ENCODE measurements at regions not wholly inside any gene's neighbourhood (a gene's known extent, or its start where the extent isn't known, plus 50 kb on each side); places are given as distances from the start of the nearest gene placed in this dataset.
A peak's percentile ranks its signal among the peaks of the same experiment; 100 is the strongest.

DNA sequence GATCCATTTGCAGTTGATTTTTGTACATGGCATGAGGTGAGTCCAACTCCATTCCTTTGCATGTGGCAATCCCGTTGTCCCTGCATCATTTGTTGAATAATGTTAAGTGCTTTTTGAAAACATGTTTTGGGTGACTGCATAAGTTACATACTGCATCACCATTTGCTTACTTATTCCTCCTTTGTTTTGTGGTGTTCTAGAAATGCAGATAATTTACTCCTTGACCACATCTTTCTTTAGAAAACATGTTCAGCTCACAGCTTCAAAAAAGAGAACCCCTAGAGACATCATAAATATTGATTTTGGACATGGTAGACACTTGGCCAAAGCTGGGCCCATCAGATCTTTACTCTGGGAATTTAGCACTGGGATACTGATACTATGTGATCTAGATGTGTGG lies 135.3 kb upstream of the DAZL start:
- H3K4me1 ChIP-seq (ENCODE audit: low read length): no peaks in the 10 kb centered on the region
- H3K36me3 ChIP-seq (ENCODE audit: insufficient read depth, low read length): no peaks in the 10 kb centered on the region
- DNase-seq: no peak
- no peaks in the 10 kb centered on the region for H3K79me2 ChIP-seq (ENCODE audit: low read length)
- H4K20me1 ChIP-seq (ENCODE audit: insufficient read depth, low read depth, low read length): no peaks in the 10 kb centered on the region
- peaks cover 2% of the 10 kb centered on the region; the same call in 1 of the 2 replicates for H3K27me3 ChIP-seq (ENCODE audit: low read length)
- no peaks in the 10 kb centered on the region for H3K9me3 ChIP-seq (ENCODE audit: low read length)
- H3K9ac ChIP-seq (ENCODE audit: low read length): no peak overlapping the region
- no peak overlapping the region for H3K4me3 ChIP-seq (ENCODE audit: low read length)
- H3K9me2 ChIP-seq (replicated peaks; ENCODE audit: insufficient read depth, low read length): no peaks in the 10 kb centered on the region
- H3K4me2 ChIP-seq (ENCODE audit: low read depth, low read length, poor library complexity, severe bottlenecking): no peak overlapping the region
- no peak overlapping the region for H3K27ac ChIP-seq (ENCODE audit: low read length)
- H2AFZ ChIP-seq (ENCODE audit: low read length): no peak overlapping the region

DNA sequence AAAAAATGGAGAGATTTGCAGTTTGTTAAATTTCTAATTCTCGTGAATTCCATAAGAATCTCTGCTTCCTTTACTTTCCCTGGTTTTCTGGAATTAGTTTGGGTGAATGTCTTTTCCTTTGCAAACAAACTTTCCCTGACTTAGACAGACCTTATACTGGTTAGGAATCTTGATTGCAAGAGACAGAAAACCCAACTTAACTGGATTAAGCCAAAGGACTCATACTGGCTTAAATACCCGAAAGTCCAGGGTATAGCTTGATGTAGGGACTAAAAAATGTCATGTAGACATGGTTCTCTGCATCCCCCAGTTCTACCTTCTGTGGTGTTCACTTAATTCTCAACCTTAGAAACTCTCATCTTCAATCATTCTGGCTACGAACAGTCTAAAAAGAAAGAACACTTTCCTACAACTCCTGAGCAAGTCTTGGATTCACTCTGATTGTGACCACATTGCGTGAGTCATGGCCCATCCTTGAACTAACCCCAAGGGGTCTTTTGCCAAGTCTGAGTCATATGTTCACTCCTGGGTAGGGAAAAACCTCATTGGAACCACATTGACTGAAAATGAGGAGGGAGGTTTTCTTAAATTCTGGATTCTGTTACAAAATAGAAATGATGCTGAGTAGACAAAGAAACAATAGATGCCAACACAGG lies 136.0 kb upstream of the DAZL start:
- Histone ChIP-seq H3K4me2 (ENCODE audit: low read depth, low read length, poor library complexity, severe bottlenecking) (no peak overlapping the region), H3K36me3 (ENCODE audit: insufficient read depth, low read length) (no peaks in the 10 kb centered on the region), H3K4me3 (ENCODE audit: low read length) (no peak overlapping the region), H2AFZ (ENCODE audit: low read length) (no peak overlapping the region), H3K79me2 (ENCODE audit: low read length) (no peaks in the 10 kb centered on the region), H3K9me2 (replicated peaks; ENCODE audit: insufficient read depth, low read length) (no peaks in the 10 kb centered on the region), H3K9ac (ENCODE audit: low read length) (no peak overlapping the region), H3K4me1 (ENCODE audit: low read length) (no peaks in the 10 kb centered on the region), H3K27ac (ENCODE audit: low read length) (no peak overlapping the region), H3K27me3 (ENCODE audit: low read length) (peaks cover 2% of the 10 kb centered on the region; the same call in 1 of the 2 replicates), H3K9me3 (ENCODE audit: low read length) (no peaks in the 10 kb centered on the region), H4K20me1 (ENCODE audit: insufficient read depth, low read depth, low read length) (no peaks in the 10 kb centered on the region)
- DNase-seq: no peak

DNA sequence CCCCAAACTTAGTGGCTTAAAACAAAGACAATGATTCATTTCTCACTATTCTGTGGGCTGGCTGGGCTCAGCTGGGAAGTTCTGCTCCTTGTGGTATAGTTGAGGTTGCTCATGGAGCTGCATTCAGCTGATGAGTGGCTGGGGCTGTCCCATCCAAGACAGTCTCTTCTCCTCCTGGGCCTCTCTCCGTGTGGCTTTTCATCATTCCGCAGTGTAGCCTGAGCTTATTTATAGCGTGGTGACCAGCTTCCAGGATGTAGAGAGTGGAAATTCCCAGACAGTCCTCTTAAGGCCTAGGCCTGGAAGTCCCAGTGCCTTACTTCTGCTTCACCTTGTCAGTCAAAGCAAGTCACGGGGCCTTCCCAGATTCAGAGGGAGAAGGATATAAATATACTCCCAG lies 136.7 kb upstream of the DAZL start:
- no peak overlapping the region for H3K4me2 ChIP-seq (ENCODE audit: low read depth, low read length, poor library complexity, severe bottlenecking)
- no peak overlapping the region for H3K4me3 ChIP-seq (ENCODE audit: low read length)
- no peaks in the 10 kb centered on the region for H3K9me3 ChIP-seq (ENCODE audit: low read length)
- no peaks in the 10 kb centered on the region for H3K79me2 ChIP-seq (ENCODE audit: low read length)
- H3K36me3 ChIP-seq (ENCODE audit: insufficient read depth, low read length): no peaks in the 10 kb centered on the region
- no peak overlapping the region for H2AFZ ChIP-seq (ENCODE audit: low read length)
- H3K9me2 ChIP-seq (replicated peaks; ENCODE audit: insufficient read depth, low read length): no peaks in the 10 kb centered on the region
- H4K20me1 ChIP-seq (ENCODE audit: insufficient read depth, low read depth, low read length): no peaks in the 10 kb centered on the region
- peaks cover 2% of the 10 kb centered on the region; the same call in 1 of the 2 replicates for H3K27me3 ChIP-seq (ENCODE audit: low read length)
- no peaks in the 10 kb centered on the region for H3K4me1 ChIP-seq (ENCODE audit: low read length)
- H3K9ac ChIP-seq (ENCODE audit: low read length): no peak overlapping the region
- no peak for DNase-seq
- no peak overlapping the region for H3K27ac ChIP-seq (ENCODE audit: low read length)

DNA sequence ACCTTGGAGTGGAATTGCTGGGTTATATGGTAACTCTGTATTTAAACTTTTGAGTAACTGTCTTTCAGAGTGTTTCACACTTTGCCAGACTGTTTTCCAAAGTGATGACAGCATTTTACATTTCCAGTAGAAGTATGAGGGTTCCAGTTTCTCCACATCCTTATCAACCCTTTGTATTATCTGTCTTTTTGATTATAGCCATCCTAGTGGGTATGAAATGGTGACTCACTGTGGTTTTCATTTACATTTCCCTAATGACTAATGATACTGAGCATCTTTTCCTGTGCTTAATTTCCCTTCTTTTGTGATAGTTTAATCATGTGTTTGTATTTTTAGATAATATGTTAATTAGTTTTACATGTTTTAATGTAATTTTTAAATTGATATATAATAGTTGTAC lies 138.1 kb upstream of the DAZL start:
- H3K27ac ChIP-seq (ENCODE audit: low read length): no peak overlapping the region
- H3K4me1 ChIP-seq (ENCODE audit: low read length): no peaks in the 10 kb centered on the region
- no peak overlapping the region for H3K4me2 ChIP-seq (ENCODE audit: low read depth, low read length, poor library complexity, severe bottlenecking)
- no peak overlapping the region for H3K9ac ChIP-seq (ENCODE audit: low read length)
- no peak for DNase-seq
- H4K20me1 ChIP-seq (ENCODE audit: insufficient read depth, low read depth, low read length): no peaks in the 10 kb centered on the region
- H2AFZ ChIP-seq (ENCODE audit: low read length): no peak overlapping the region
- H3K79me2 ChIP-seq (ENCODE audit: low read length): no peaks in the 10 kb centered on the region
- no peaks in the 10 kb centered on the region for H3K9me3 ChIP-seq (ENCODE audit: low read length)
- H3K4me3 ChIP-seq (ENCODE audit: low read length): no peak overlapping the region
- H3K27me3 ChIP-seq (ENCODE audit: low read length): peaks cover 2% of the 10 kb centered on the region; the same call in 1 of the 2 replicates
- H3K36me3 ChIP-seq (ENCODE audit: insufficient read depth, low read length): no peaks in the 10 kb centered on the region
- no peaks in the 10 kb centered on the region for H3K9me2 ChIP-seq (replicated peaks; ENCODE audit: insufficient read depth, low read length)

DNA sequence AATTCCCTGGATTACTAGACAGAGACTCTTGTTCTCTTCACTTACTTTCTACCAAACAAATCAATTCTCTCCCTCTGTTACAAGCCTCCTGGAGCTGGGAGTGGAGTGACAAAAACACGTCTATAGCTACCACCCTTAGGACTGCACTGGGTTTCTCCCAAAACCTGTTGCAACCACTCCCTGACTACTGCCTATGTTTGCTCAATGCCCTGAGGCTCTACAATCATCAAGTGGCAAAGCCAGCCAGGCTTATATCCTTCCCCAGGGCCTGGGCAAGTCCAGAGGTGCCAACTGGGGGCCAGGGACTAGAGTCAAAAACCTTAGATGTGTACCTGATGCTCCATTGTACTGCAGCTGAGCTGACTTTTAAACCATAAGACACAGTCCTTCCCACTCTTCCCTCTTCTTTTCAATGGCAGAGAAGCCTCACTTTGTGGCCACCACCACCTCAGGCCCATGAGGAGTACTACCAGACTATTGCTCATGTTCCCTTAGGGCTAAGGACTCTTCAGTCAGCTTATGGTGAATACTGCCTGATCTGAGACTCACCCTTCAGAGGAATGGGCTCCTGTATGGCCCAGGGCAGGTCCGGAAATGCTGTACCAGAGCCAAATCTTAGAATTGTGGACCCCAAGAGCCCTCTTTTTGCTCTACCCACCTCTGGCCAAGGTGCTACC lies 125.4 kb upstream of the PLCL2 start:
- Histone ChIP-seq H3K4me3 (ENCODE audit: low read length) (no peak overlapping the region), H3K9ac (ENCODE audit: low read length) (no peak overlapping the region), H3K27ac (ENCODE audit: low read length) (no peak overlapping the region), H3K4me1 (ENCODE audit: low read length) (no peaks in the 10 kb centered on the region), H3K36me3 (ENCODE audit: insufficient read depth, low read length) (no peaks in the 10 kb centered on the region), H3K9me3 (ENCODE audit: low read length) (no peaks in the 10 kb centered on the region), H3K9me2 (replicated peaks; ENCODE audit: insufficient read depth, low read length) (no peaks in the 10 kb centered on the region), H4K20me1 (ENCODE audit: insufficient read depth, low read depth, low read length) (no peaks in the 10 kb centered on the region), H3K27me3 (ENCODE audit: low read length) (no peaks in the 10 kb centered on the region), H3K79me2 (ENCODE audit: low read length) (no peaks in the 10 kb centered on the region), H2AFZ (ENCODE audit: low read length) (no peak overlapping the region), H3K4me2 (ENCODE audit: low read depth, low read length, poor library complexity, severe bottlenecking) (no peak overlapping the region)
- no peak for DNase-seq

DNA sequence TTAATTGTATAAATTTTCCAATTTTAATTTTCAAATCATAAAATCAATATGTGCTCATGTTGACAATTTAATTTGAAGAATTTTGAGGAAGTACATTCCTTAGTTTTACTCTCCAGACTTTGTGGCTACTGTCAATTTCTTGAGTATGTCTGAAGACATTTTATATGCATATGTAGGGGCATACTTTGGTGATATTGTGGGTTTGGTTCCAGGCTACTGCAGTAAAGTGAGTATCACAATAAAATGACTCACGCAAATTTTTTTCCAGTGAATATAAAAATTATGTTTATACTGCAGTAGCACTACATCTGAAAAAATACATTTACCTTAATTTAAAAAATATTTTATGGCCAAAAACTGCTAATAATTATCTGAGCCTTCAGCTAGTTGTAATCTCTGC lies 123.2 kb upstream of the PLCL2 start:
- no peak overlapping the region for H3K27ac ChIP-seq (ENCODE audit: low read length)
- no peaks in the 10 kb centered on the region for H3K79me2 ChIP-seq (ENCODE audit: low read length)
- H3K9me3 ChIP-seq (ENCODE audit: low read length): no peaks in the 10 kb centered on the region
- H3K36me3 ChIP-seq (ENCODE audit: insufficient read depth, low read length): no peaks in the 10 kb centered on the region
- no peaks in the 10 kb centered on the region for H3K4me1 ChIP-seq (ENCODE audit: low read length)
- H2AFZ ChIP-seq (ENCODE audit: low read length): no peak overlapping the region
- H3K4me3 ChIP-seq (ENCODE audit: low read length): no peak overlapping the region
- no peaks in the 10 kb centered on the region for H4K20me1 ChIP-seq (ENCODE audit: insufficient read depth, low read depth, low read length)
- H3K9me2 ChIP-seq (replicated peaks; ENCODE audit: insufficient read depth, low read length): no peaks in the 10 kb centered on the region
- no peak overlapping the region for H3K4me2 ChIP-seq (ENCODE audit: low read depth, low read length, poor library complexity, severe bottlenecking)
- no peak overlapping the region for H3K9ac ChIP-seq (ENCODE audit: low read length)
- H3K27me3 ChIP-seq (ENCODE audit: low read length): no peaks in the 10 kb centered on the region
- DNase-seq: no peak

DNA sequence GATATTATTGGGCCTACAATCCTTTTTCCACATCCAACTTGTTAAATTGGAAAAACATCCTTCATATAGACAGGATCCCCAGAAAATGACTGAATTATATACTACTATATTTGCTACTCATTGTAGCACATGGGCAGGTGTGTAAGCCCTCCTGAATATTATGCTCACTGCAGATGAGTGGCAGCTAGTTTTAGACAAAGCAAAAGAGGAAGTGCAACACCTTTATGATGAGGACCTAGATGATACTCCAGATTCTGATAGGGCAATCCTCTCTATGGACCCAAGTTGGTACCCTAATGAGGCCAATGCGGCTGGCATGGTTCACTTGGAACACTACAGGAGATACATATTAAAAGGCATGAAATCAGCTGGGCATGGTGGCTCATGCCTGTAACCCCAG lies 119.1 kb upstream of the PLCL2 start:
- H2AFZ ChIP-seq (ENCODE audit: low read length): no peak overlapping the region
- peak; percentile 53 for DNase-seq
- no peaks in the 10 kb centered on the region for H3K9me3 ChIP-seq (ENCODE audit: low read length)
- no peak overlapping the region for H3K9ac ChIP-seq (ENCODE audit: low read length)
- H4K20me1 ChIP-seq (ENCODE audit: insufficient read depth, low read depth, low read length): no peaks in the 10 kb centered on the region
- H3K9me2 ChIP-seq (replicated peaks; ENCODE audit: insufficient read depth, low read length): no peaks in the 10 kb centered on the region
- no peak overlapping the region for H3K4me3 ChIP-seq (ENCODE audit: low read length)
- H3K36me3 ChIP-seq (ENCODE audit: insufficient read depth, low read length): no peaks in the 10 kb centered on the region
- H3K4me2 ChIP-seq (ENCODE audit: low read depth, low read length, poor library complexity, severe bottlenecking): no peak overlapping the region
- H3K27ac ChIP-seq (ENCODE audit: low read length): no peak overlapping the region
- H3K27me3 ChIP-seq (ENCODE audit: low read length): no peaks in the 10 kb centered on the region
- no peaks in the 10 kb centered on the region for H3K4me1 ChIP-seq (ENCODE audit: low read length)
- no peaks in the 10 kb centered on the region for H3K79me2 ChIP-seq (ENCODE audit: low read length)

DNA sequence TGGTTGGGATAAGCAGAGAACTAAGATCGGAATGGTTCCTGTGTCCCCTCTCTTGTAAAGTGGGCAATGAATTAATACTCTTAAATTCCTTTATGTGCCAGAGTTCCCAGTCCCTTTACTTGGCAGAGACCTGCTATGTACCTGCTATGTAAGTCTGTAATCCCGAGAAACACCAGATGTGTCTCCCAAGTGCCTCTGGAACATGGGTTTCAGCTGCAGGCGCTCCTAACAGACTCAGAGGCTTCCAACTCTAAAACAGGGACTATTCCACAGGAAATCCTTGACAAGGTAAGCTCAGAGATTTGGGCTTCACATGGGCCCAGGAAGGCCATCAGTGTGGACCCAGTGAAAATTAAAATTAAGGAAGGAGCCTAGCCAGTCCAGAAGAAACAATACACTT lies 117.7 kb upstream of the PLCL2 start:
- no peaks in the 10 kb centered on the region for H3K36me3 ChIP-seq (ENCODE audit: insufficient read depth, low read length)
- no peaks in the 10 kb centered on the region for H3K4me1 ChIP-seq (ENCODE audit: low read length)
- H2AFZ ChIP-seq (ENCODE audit: low read length): no peak overlapping the region
- no peak for DNase-seq
- H3K4me3 ChIP-seq (ENCODE audit: low read length): no peak overlapping the region
- no peaks in the 10 kb centered on the region for H3K9me2 ChIP-seq (replicated peaks; ENCODE audit: insufficient read depth, low read length)
- H3K9ac ChIP-seq (ENCODE audit: low read length): no peak overlapping the region
- H3K27me3 ChIP-seq (ENCODE audit: low read length): no peaks in the 10 kb centered on the region
- no peaks in the 10 kb centered on the region for H3K79me2 ChIP-seq (ENCODE audit: low read length)
- H3K9me3 ChIP-seq (ENCODE audit: low read length): no peaks in the 10 kb centered on the region
- no peak overlapping the region for H3K27ac ChIP-seq (ENCODE audit: low read length)
- H4K20me1 ChIP-seq (ENCODE audit: insufficient read depth, low read depth, low read length): no peaks in the 10 kb centered on the region
- H3K4me2 ChIP-seq (ENCODE audit: low read depth, low read length, poor library complexity, severe bottlenecking): no peak overlapping the region

All from Karpas-422 (cell line).